PC-9 (cell line): ENCODE measurements at regions not wholly inside any gene's neighbourhood (a gene's known extent, or its start where the extent isn't known, plus 50 kb on each side); places are given as distances from the start of the nearest gene placed in this dataset.
"Not testable (repeated sequence)": the region's sequence is repeated elsewhere in the genome, so short reads cannot be mapped to it uniquely, and the experiment has no call there.

ENCODE experiments used
- BruUV-seq: library from RNA; stranded (reverse); fragments of 400-500 nt; replicated peaks from 2 replicates; lab custom pipeline; 2021; lab: Mats Ljungman, UMichigan
- CTCF ChIA-PET: fragments of 300-600 bp; sonication (Branson Sonifier 250); formaldehyde crosslinking; loops from one replicate; lab custom pipeline; 2022; ENCODE audit warnings: antibody characterized with exemption; lab: Charles Lee
- POLR2A ChIA-PET: fragments of 300-600 bp; sonication (Branson Sonifier 250); formaldehyde crosslinking; loops from one replicate; lab custom pipeline; 2022; ENCODE audit warnings: antibody characterized with exemption; ENCODE audit not compliant: unreplicated experiment; lab: Charles Lee
- DNase-seq, 2 experiments: peaks; one replicate each; pipeline versions ENCODE4 v3.0.0 to v3.0.0-alpha.2; 2015 to 2022; ENCODE audit warnings: mixed read lengths in 1 of 2
- H2AFZ ChIP-seq: fragments of 200-600 bp; sonication (generic); 2 replicates; pipeline ENCODE4 v1.8.1; 2017; ENCODE audit warnings: antibody characterized with exemption
- H3F3A ChIP-seq: fragments of 200-600 bp; sonication (generic); 2 replicates; pipeline ENCODE4 v1.8.1; 2017; ENCODE audit warnings: antibody characterized with exemption, mild to moderate bottlenecking, low read depth; ENCODE audit not compliant: insufficient read depth
- H3K27ac ChIP-seq: fragments of 200-600 bp; sonication (generic); 2 replicates; pipeline ENCODE4 v1.6.1; 2016; ENCODE audit warnings: mixed run types
- H3K27me3 ChIP-seq: fragments of 200-600 bp; sonication (generic); 2 replicates; pipeline ENCODE4 v1.6.1; 2016; ENCODE audit warnings: low read depth, mixed run types; ENCODE audit not compliant: insufficient read depth
- H3K36me3 ChIP-seq: fragments of 200-600 bp; sonication (generic); 2 replicates; pipeline ENCODE4 v1.6.1; 2016; ENCODE audit warnings: low read depth, mixed run types
- H3K4me1 ChIP-seq: fragments of 200-600 bp; sonication (generic); replicated peaks from 2 replicates; pipeline ENCODE4 v1.6.1; 2016; ENCODE audit warnings: mixed run types; ENCODE audit not compliant: insufficient read depth
- H3K4me2 ChIP-seq: fragments of 200-600 bp; sonication (generic); 2 replicates; pipeline ENCODE4 v1.6.1; 2017; ENCODE audit warnings: mixed run types
- H3K4me3 ChIP-seq: fragments of 200-600 bp; sonication (generic); 2 replicates; pipeline ENCODE4 v1.6.1; 2016; ENCODE audit warnings: mixed run types
- H3K79me2 ChIP-seq: fragments of 200-600 bp; sonication (generic); 2 replicates; pipeline ENCODE4 v1.6.1; 2017; ENCODE audit warnings: low read depth, mixed run types
- H3K9me2 ChIP-seq: fragments of 200-600 bp; sonication (generic); 2 replicates; pipeline ENCODE4 v1.8.1; 2017; ENCODE audit warnings: mild to moderate bottlenecking; ENCODE audit not compliant: insufficient read depth
- H3K9me3 ChIP-seq: fragments of 200-600 bp; sonication (generic); 2 replicates; pipeline ENCODE4 v1.8.1; 2016; ENCODE audit warnings: low read depth; ENCODE audit not compliant: insufficient read depth
- H4K20me1 ChIP-seq: fragments of 200-600 bp; sonication (generic); 2 replicates; pipeline ENCODE4 v1.8.1; 2017; ENCODE audit not compliant: insufficient read depth
- CTCF ChIP-seq: fragments of 200-600 bp; sonication (generic); conservative IDR thresholded peaks from 2 replicates; pipeline ENCODE4 v1.6.1; 2017; ENCODE audit warnings: mixed run types, antibody characterized with exemption, mild to moderate bottlenecking, moderate library complexity
- EZH2 ChIP-seq: fragments of 200-600 bp; sonication (generic); IDR thresholded peaks from 2 replicates; pipeline ENCODE4 v1.8.0; 2017; ENCODE audit warnings: antibody characterized with exemption, low read depth
- intact Hi-C: fragments of 100-400 bp; cut with micrococcal nuclease; formaldehyde crosslinking; loops from one replicate; pipeline ENCODE4 v1.10.0; 2022; ENCODE audit not compliant: unreplicated experiment

DNA sequence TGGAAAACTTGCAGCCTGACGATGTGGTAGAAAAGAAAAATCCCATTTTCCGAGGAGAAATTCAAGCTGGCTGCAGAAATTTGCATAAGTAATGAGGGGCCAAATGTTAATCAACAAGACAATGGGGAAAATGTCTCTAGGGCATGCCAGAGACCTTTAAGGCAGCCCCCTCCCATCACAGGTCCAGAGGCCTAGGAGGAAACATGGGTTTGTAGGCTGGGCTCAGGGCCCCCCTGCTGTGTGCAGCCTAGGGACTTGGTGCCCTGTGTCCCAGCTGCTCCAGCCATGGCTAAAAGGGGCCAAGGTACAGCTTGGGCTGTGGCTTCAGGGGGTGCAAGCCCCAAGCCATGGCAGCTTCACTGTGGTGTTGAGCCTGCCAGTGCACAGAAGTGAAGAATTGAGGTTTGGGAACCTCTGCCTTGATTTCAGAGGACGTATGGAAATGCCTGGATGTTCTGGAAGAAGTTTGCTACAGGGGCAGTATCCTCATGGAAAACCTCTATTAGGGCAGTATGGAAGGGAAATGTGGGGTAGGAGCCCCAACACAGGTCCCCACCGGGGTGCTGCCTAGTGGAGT lies 75.9 kb upstream of the CADPS start:
- no TSS peak for BruUV-seq
- DNase-seq, result no peak
- TF ChIP-seq CTCF (no peak), EZH2 (no peak)
- ChIA-PET CTCF (no interaction called here), POLR2A (no interaction called here)
- no peak overlapping the region for H3K27ac ChIP-seq
- no peak overlapping the region for H2AFZ ChIP-seq
- no peaks in the 10 kb centered on the region for H3K4me1 ChIP-seq
- intact Hi-C loops, result no loop called here
- H3F3A ChIP-seq, result no peaks in the 10 kb centered on the region
- no peaks in the 10 kb centered on the region for H3K79me2 ChIP-seq
- H4K20me1 ChIP-seq, result no peaks in the 10 kb centered on the region
- H3K27me3 ChIP-seq, result no peaks in the 10 kb centered on the region
- no peaks in the 10 kb centered on the region for H3K9me2 ChIP-seq
- no peaks in the 10 kb centered on the region for H3K36me3 ChIP-seq
- H3K9me3 ChIP-seq, result no peaks in the 10 kb centered on the region
- H3K4me3 ChIP-seq, result no peak overlapping the region
- no peak overlapping the region for H3K4me2 ChIP-seq

DNA sequence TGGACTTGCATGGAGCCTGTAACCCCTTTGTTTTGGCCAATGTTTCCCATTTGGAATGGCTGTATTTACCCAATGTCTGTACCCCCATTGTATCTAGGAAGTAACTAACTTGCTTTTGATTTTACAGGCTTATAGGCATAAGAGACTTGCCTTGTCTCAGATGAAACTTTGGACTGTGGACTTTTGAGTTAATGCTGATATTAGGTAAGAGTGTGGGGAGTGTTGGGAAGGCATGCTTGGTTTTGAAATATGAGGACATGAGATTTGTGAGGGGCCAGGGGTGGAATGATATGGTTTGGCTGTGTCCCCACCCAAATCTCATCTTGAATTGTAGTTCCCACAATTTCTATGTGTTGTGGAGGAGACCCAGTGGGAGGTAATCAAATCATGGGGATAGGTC lies 76.7 kb upstream of the CADPS start:
- H2AFZ ChIP-seq, H3K4me3 ChIP-seq, H3K36me3 ChIP-seq, H3K4me2 ChIP-seq, H3K27ac ChIP-seq, intact Hi-C loops, POLR2A ChIA-PET, H3K9me2 ChIP-seq, H4K20me1 ChIP-seq, H3K79me2 ChIP-seq, H3F3A ChIP-seq, CTCF ChIA-PET, BruUV-seq, H3K9me3 ChIP-seq, DNase-seq, H3K4me1 ChIP-seq, H3K27me3 ChIP-seq: not testable (repeated sequence)

DNA sequence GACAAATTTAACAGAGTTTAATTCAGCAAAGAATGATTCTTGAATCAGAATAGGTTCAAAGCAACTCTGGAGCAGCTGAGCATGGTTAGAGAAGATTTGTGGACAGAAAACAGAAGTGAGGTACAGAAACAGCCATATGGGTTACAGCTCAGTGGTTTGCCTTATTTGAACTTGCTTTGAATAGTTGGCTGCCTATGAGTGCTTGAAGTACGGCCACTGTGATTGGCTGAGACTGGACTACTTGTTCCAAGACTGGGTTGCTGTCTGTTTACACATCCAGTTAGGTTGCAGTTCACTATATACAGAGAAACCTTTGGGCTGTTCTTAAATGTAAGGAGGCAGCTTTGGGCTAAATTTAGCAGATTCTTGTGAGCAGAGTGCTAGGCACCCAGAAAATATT lies 79.4 kb upstream of the CADPS start:
- no peak overlapping the region for H3K4me3 ChIP-seq
- no TSS peak for BruUV-seq
- H3K4me1 ChIP-seq, result no peaks in the 10 kb centered on the region
- no peaks in the 10 kb centered on the region for H3F3A ChIP-seq
- no peaks in the 10 kb centered on the region for H4K20me1 ChIP-seq
- H3K27me3 ChIP-seq, result no peaks in the 10 kb centered on the region
- ChIA-PET POLR2A (no interaction called here), CTCF (no interaction called here)
- no peak overlapping the region for H2AFZ ChIP-seq
- H3K9me2 ChIP-seq, result no peaks in the 10 kb centered on the region
- no peak for DNase-seq
- H3K27ac ChIP-seq, result no peak overlapping the region
- H3K4me2 ChIP-seq, result no peak overlapping the region
- no peaks in the 10 kb centered on the region for H3K9me3 ChIP-seq
- no peaks in the 10 kb centered on the region for H3K36me3 ChIP-seq
- intact Hi-C loops, result no loop called here
- no peaks in the 10 kb centered on the region for H3K79me2 ChIP-seq
- TF ChIP-seq EZH2, result no peak
- no peak for TF ChIP-seq CTCF

DNA sequence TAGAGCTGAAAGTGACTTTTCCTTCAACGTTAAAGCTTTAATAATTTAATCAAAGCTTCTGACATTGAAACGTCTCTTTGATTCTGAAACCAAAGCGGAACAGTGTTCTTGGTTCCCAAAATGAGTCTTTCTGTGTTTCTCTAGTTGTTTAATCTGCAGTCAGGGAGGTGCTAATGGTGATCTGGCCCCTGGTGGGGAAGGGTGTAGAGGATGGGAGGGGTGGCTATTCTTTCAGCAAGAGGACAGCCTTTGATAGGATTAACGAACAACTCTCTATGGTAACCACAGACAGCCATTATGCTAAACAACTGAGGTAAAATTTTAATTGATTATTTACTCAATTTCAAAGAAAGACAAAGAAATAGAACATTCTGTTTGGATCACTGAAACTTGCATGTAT lies 79.9 kb upstream of the CADPS start:
- Histone ChIP-seq H3K4me1 (no peaks in the 10 kb centered on the region), H3K4me3 (no peak overlapping the region), H3K9me3 (no peaks in the 10 kb centered on the region), H3K4me2 (no peak overlapping the region), H3K27me3 (no peaks in the 10 kb centered on the region), H2AFZ (no peak overlapping the region), H3K36me3 (no peaks in the 10 kb centered on the region), H3F3A (no peaks in the 10 kb centered on the region), H3K9me2 (no peaks in the 10 kb centered on the region), H3K79me2 (no peaks in the 10 kb centered on the region), H3K27ac (no peak overlapping the region), H4K20me1 (no peaks in the 10 kb centered on the region)
- no peak for DNase-seq
- TF ChIP-seq CTCF, result no peak
- TF ChIP-seq EZH2, result no peak
- BruUV-seq, result no TSS peak
- POLR2A ChIA-PET, result no interaction called here
- intact Hi-C loops, result no loop called here
- CTCF ChIA-PET, result no interaction called here
